GM21390 (cell line): ENCODE measurements at regions not wholly inside any gene's neighbourhood (a gene's known extent, or its start where the extent isn't known, plus 50 kb on each side); places are given as distances from the start of the nearest gene placed in this dataset.
"Not testable (repeated sequence)": the region's sequence is repeated elsewhere in the genome, so short reads cannot be mapped to it uniquely, and the experiment has no call there.

Experiments
- ATAC-seq: cut with Tn5 transposase; IDR thresholded peaks from one replicate; pipeline ENCODE4 v1.9.1; 2021; ENCODE audit not compliant: unreplicated experiment

- no peak for ATAC-seq
Observed at GRCh38 chr5:163330723-163331668, 106.4 kb upstream of the CCNG1 start.

DNA sequence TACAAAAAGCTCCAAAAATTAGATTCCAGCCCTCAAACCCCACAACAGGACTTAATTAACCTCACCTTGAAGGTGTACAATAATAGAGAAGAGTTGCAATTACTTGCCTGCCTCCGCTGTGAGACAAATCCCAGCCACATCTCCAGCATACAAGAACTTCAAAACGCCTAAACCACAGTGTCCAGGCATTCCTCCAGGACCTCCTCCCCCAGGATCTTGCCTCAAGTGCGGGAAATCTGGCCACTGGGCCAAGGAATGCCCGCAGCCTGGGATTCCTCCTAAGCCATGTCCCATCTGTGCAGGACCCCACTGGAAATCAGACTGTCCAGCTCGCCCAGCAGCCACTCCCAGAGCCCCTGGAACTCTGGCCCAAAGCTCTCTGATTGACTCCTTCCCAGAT, 101.3 kb upstream of the CCNG1 start:
- not testable (repeated sequence) for ATAC-seq

- no peak for ATAC-seq
Observed at GRCh38 chr5:163339148-163339547, 98.2 kb upstream of the CCNG1 start.

GRCh38 chr5:163340378-163340777, 97.0 kb upstream of the CCNG1 start:
- ATAC-seq = not testable (repeated sequence)

DNA sequence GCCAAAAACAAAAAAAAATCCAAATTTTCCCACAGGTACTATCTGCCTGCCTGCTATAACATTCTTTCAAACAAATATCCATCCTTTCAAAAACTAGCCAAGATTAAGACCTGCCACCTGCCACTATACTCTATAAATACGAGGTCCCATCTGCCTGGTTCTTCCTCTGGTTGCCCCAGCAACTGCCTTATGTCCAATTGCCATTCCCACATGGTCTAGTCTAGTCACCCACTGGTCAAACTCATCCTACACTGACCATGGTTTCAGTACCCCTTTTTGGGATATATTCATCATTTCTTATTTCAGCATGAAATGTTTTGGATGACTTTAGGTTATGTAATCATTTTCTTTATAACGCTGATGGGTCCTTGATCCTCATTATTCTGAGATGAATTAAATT, 95.1 kb upstream of the CCNG1 start:
- ATAC-seq = no peak

DNA sequence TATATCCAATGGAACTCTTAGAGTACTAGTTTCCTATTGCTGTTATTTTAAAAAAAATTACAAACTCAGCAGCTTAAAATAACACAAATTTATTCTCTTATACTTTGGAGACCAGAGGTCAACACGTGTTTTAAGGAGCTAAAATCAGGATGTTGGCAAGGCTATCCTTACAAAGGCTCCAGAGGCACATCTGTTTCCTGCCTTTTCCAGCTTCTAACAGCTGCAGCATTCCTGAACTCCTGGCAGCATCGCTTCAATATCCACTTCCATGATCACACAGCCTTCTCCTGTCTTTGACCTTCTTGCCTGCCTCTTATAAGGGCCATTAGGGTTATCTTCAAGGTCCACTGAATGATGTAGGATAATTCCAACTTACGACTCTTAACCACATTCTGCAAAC, 92.2 kb upstream of the CCNG1 start:
- ATAC-seq = no peak

GRCh38 chr5:163347671-163348070, 89.7 kb upstream of the CCNG1 start:
- ATAC-seq = peak; percentile 72

DNA sequence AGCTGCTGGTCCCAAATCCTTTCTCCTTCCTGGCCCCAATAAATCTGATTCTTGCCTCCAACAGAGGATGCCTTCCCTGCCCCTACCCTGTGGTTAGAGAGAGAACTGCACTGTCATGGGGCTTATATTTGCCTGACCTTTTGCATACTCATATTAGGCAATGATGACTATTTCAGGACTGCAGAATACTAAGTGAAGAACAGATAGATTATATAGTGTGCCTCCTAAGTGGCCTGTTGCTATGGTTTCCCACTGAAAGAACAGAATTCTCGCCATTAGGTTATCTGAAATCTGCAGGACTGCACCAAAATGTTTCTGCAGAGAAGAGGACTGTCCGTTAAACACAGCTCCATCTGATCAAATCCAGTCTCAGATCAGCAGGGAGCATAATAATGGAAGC, 87.3 kb upstream of the CCNG1 start:
- no peak for ATAC-seq

DNA sequence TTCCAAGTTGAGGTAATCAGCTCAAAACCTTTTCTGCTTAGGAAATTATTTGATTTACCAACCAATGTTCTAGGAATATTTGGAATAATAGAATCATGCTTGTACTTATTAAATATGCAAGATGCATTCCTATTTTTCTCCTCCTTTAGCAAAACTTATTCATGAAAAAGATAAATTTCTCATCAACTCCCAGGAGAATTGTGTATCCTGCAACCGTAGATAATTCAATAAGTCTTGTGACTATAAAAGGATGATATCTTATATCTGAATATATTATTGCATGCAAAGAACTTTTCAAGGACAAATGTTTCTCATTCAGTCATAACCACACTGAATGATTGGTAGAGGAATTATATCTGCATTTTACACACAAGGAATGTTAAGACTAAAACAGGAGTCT, 84.9 kb upstream of the CCNG1 start:
- no peak for ATAC-seq

DNA sequence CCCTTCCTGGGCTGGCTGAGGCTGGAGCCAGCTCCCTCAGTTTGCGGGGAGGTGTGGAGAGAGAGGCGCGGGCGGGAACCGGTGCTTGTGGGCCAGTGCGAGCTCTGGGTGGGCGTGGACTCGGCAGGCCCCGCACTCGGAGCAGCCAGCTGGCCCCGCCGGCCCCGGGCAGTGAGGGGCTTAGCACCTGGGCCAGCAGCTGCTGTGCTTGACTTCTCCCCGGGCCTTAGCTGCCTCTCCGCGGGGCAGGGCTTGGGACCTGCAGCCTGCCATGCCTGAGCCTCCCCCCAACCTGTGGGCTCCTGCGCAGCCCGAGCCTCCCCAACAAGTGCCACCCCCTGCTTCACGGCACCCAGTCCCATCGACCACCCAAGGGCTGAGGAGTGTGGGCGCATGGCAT, 81.6 kb upstream of the CCNG1 start:
- ATAC-seq = not testable (repeated sequence)

DNA sequence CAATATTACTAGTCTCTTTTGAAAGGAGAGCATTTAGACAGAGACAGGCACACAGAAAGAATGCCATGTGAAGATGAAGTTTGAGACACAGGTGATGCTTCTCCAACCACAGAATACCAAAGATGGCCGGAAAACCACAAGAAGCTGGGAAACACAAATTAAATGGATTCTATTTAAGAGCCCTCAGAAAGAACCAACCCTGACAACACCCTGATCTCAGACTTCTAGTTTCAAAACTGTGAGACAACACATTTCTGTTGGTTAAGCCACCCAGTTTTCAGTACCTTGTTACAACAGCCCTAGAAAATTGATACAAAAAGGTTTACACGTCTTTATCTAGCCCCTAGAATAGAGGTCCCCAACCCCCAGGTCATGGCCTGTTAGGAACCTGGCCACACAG, 79.8 kb upstream of the CCNG1 start:
- ATAC-seq = no peak

DNA sequence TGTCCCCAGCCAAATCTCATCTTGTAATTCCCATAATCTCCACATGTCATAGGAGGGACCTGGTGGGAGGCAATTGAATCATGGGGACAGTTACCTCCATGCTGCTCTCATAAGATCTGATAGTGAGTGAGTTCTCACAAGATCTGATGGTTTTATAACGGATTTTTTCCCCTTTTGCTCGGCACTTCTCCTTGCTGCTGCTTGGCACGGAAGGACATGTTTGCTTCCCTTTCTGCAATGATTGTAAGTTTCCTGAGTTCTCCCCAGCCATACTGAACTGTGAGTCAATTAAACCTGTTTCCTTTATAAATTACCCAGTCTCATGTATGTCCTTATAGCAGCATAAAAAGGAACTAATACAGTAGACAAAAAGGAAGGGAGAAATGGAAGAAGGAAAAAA, 76.7 kb upstream of the CCNG1 start:
- ATAC-seq = no peak

- ATAC-seq = no peak
Observed at GRCh38 chr5:163361450-163361849, 75.9 kb upstream of the CCNG1 start.

GRCh38 chr5:163362840-163363371, 74.5 kb upstream of the CCNG1 start:
- ATAC-seq = no peak

DNA sequence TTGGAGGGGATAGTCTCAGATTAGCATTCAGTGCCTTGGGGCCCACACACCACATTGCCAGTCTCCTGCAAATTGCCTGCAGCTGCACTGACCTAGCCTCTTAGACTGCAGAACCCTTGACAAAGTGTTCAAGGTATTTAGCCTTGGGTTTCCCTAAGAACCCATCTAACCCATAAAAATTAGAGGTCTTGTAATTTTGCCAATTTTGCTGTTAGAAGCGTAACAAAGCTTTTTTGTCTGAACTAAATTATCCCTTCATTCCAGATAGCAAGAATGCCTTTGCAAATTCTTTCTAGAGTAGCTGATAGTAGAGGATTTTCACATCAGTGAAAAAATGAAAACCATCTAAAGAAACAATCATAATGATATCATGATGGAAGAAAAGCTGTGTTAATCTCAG, 74.0 kb upstream of the CCNG1 start:
- no peak for ATAC-seq

GRCh38 chr5:163366757-163367156, 70.6 kb upstream of the CCNG1 start:
- no peak for ATAC-seq

GRCh38 chr5:163369776-163370385, 67.5 kb upstream of the CCNG1 start:
- no peak for ATAC-seq

DNA sequence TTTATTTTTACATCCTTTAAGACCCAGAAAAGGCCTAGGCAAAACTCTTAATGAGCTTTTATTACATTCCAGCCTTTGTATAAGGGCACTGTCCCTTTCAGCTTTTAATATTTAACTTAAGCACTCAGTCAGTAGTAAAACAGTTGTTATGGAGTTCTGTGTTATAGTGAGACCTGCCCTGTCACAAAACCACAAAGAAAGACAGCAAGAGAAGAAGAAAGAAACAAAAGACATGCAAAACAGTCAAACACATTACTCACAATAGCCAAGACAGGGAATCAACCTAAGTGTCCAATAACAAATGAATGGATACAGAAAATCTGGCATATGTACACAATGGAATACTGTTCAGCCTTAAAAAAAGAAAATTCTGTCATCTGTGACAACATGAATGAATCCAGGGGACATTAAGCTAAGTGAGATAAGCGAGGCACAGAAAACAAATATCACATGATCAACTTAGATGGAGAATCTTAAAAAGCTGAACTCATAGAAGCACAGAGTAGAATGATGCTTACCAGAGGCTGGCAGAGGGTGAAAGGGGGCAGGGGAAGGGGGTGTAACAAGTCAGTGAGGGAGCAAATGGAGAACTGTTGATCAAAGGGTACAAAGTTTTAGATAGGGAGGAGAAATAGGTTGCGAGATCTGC, 63.8 kb upstream of the CCNG1 start:
- no peak for ATAC-seq

DNA sequence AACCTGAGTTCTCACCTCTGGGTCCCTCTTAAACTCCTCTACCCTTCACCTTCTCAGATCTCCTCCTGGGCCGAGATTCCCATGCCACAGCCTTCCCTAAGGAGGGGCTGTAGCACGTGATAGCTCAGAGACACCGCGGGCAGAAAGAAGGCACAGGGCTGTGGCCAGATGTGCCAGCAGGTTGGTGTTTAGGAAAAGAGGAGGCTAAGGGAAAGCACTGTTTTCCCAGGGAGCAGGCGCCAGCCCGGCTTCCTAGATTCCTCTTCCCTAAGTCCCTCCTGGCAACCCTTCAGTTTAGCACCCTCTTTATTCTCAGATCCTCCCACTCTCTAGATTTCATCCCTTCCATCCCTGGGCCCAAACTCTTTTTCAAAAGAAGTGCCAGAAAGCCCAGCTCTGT, 59.4 kb upstream of the CCNG1 start:
- no peak for ATAC-seq

GRCh38 chr5:163379298-163380155, 57.9 kb upstream of the CCNG1 start:
- no peak for ATAC-seq

GRCh38 chr5:163381832-163382231, 55.6 kb upstream of the CCNG1 start:
- ATAC-seq = no peak
